MM.1S (cell line): ENCODE measurements at regions not wholly inside any gene's neighbourhood (a gene's known extent, or its start where the extent isn't known, plus 50 kb on each side); places are given as distances from the start of the nearest gene placed in this dataset.

Source experiments
- DNase-seq: peaks from one replicate; pipeline ENCODE4 v3.0.0-alpha.2; 2015
- H2AFZ ChIP-seq: fragments of 300-600 bp; sonication (generic); 2 replicates; pipeline ENCODE4 v1.6.0; 2016; ENCODE audit warnings: antibody characterized with exemption, low read length
- H3F3A ChIP-seq: fragments of 300-600 bp; sonication (generic); 2 replicates; pipeline ENCODE4 v1.6.1; 2016; ENCODE audit warnings: mild to moderate bottlenecking, antibody characterized with exemption, low read length, moderate library complexity, mixed read lengths; ENCODE audit not compliant: insufficient read depth
- H3K27ac ChIP-seq: fragments of 300-600 bp; sonication (generic); 2 replicates; pipeline ENCODE4 v1.5.1; 2016; ENCODE audit warnings: mild to moderate bottlenecking, low read length
- H3K27me3 ChIP-seq: fragments of 300-600 bp; sonication (generic); replicated peaks from 2 replicates; pipeline ENCODE4 v1.6.0; 2016; ENCODE audit warnings: low read length; ENCODE audit not compliant: insufficient read depth
- H3K36me3 ChIP-seq: fragments of 300-600 bp; sonication (generic); replicated peaks from 2 replicates; pipeline ENCODE4 v1.6.1; 2016; ENCODE audit warnings: mild to moderate bottlenecking, low read length, mixed read lengths; ENCODE audit not compliant: insufficient read depth
- H3K4me1 ChIP-seq: fragments of 300-600 bp; sonication (generic); 2 replicates; pipeline ENCODE4 v1.6.1; 2016; ENCODE audit warnings: low read length, mixed read lengths
- H3K4me2 ChIP-seq: fragments of 300-600 bp; sonication (generic); 2 replicates; pipeline ENCODE4 v1.6.0; 2016; ENCODE audit warnings: low read depth, low read length
- H3K4me3 ChIP-seq: fragments of 300-600 bp; sonication (generic); 2 replicates; pipeline ENCODE4 v1.5.1; 2016; ENCODE audit warnings: low read length, mixed read lengths
- H3K79me2 ChIP-seq: fragments of 300-600 bp; sonication (generic); 2 replicates; pipeline ENCODE4 v1.6.1; 2016; ENCODE audit warnings: mixed run types, low read length, mixed read lengths
- H3K9ac ChIP-seq: fragments of 300-600 bp; sonication (generic); 2 replicates; pipeline ENCODE4 v1.6.1; 2016; ENCODE audit warnings: low read length, mixed read lengths
- H3K9me2 ChIP-seq: fragments of 300-600 bp; sonication (generic); replicated peaks from 2 replicates; pipeline ENCODE4 v1.6.1; 2016; ENCODE audit warnings: mild to moderate bottlenecking, low read length, mixed read lengths; ENCODE audit not compliant: insufficient read depth
- H3K9me3 ChIP-seq: fragments of 300-600 bp; sonication (generic); replicated peaks from 2 replicates; pipeline ENCODE4 v1.6.1; 2016; ENCODE audit warnings: mild to moderate bottlenecking, low read length, mixed read lengths; ENCODE audit not compliant: insufficient read depth
- H4K20me1 ChIP-seq: fragments of 300-600 bp; sonication (generic); 2 replicates; pipeline ENCODE4 v1.6.1; 2016; ENCODE audit warnings: mild to moderate bottlenecking, low read length, moderate library complexity, mixed read lengths; ENCODE audit not compliant: insufficient read depth
- EZH2 ChIP-seq: fragments of 300-600 bp; sonication (generic); optimal IDR thresholded peaks from 2 replicates; pipeline ENCODE3; 2017; ENCODE audit warnings: low read depth, mild to moderate bottlenecking, antibody characterized with exemption, low read length, mixed read lengths
- EZH2phosphoT487 ChIP-seq: fragments of 300-600 bp; sonication (generic); IDR thresholded peaks from 2 replicates; pipeline ENCODE4 v1.6.1; 2018; ENCODE audit warnings: antibody characterized with exemption, low read length
- TF ChIP-seq, protein P1 (sequence below): fragments of 300-600 bp; sonication (generic); IDR thresholded peaks from 2 replicates; pipeline ENCODE4 v1.5.1; 2016; ENCODE audit warnings: antibody characterized with exemption, low read length, mixed read lengths

GRCh38 chr3:43855674-43856299 is 165.0 kb downstream of the ABHD5 start:
- Histone ChIP-seq H3K4me2 (no peak overlapping the region), H3K27ac (no peak overlapping the region)
- TF ChIP-seq, protein P1, sequence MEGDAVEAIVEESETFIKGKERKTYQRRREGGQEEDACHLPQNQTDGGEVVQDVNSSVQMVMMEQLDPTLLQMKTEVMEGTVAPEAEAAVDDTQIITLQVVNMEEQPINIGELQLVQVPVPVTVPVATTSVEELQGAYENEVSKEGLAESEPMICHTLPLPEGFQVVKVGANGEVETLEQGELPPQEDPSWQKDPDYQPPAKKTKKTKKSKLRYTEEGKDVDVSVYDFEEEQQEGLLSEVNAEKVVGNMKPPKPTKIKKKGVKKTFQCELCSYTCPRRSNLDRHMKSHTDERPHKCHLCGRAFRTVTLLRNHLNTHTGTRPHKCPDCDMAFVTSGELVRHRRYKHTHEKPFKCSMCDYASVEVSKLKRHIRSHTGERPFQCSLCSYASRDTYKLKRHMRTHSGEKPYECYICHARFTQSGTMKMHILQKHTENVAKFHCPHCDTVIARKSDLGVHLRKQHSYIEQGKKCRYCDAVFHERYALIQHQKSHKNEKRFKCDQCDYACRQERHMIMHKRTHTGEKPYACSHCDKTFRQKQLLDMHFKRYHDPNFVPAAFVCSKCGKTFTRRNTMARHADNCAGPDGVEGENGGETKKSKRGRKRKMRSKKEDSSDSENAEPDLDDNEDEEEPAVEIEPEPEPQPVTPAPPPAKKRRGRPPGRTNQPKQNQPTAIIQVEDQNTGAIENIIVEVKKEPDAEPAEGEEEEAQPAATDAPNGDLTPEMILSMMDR = peak; percentile 79
- TF ChIP-seq EZH2 = no peak
- TF ChIP-seq EZH2phosphoT487 = no peak

GRCh38 chr3:43856351-43856750 is 165.6 kb downstream of the ABHD5 start:
- DNase-seq = no peak
- Histone ChIP-seq H3K79me2 (no peaks in the 10 kb centered on the region), H3K9me2 (no peaks in the 10 kb centered on the region), H2AFZ (no peak overlapping the region), H3K27ac (no peak overlapping the region), H4K20me1 (no peaks in the 10 kb centered on the region), H3K36me3 (no peaks in the 10 kb centered on the region), H3K9ac (no peak overlapping the region), H3F3A (no peaks in the 10 kb centered on the region), H3K27me3 (no peaks in the 10 kb centered on the region), H3K4me2 (no peak overlapping the region), H3K9me3 (no peaks in the 10 kb centered on the region), H3K4me1 (no peaks in the 10 kb centered on the region), H3K4me3 (no peak overlapping the region)
- TF ChIP-seq EZH2 (no peak), EZH2phosphoT487 (no peak)
- TF ChIP-seq, protein P1 = no peak

More at GRCh38 chr3:43855674-43856299, 165.0 kb downstream of the ABHD5 start:
- H3K4me1 ChIP-seq = no peaks in the 10 kb centered on the region
- H3F3A ChIP-seq = no peaks in the 10 kb centered on the region
- H3K4me3 ChIP-seq = no peak overlapping the region
- no peak overlapping the region for H2AFZ ChIP-seq
- no peaks in the 10 kb centered on the region for H3K27me3 ChIP-seq
- H4K20me1 ChIP-seq = no peaks in the 10 kb centered on the region
- DNase-seq = peak; percentile 55
- no peak overlapping the region for H3K9ac ChIP-seq
- H3K9me2 ChIP-seq = no peaks in the 10 kb centered on the region
- H3K79me2 ChIP-seq = no peaks in the 10 kb centered on the region
- no peaks in the 10 kb centered on the region for H3K36me3 ChIP-seq
- H3K9me3 ChIP-seq = no peaks in the 10 kb centered on the region

DNA sequence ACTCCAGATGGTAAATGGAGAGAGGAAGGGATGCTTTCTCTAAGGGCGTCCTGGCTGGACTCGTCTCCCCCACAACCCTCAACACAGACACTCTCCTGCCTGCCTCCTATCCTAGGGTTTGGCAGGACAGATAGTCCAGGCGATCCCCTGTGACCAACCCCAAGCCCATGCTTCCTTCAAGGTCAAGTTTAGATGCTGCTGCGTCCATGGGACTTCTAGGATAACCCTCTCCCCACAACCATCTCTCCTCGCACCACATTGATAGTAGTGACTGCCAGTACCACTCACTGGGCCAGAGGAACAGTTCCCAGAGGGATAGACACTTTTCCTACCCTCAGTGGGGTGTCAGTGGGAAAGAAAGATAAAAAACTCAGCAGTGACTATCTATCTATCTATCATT is 166.0 kb downstream of the ABHD5 start:
- H3K27me3 ChIP-seq = no peaks in the 10 kb centered on the region
- H3K9ac ChIP-seq = no peak overlapping the region
- DNase-seq = no peak
- H3K4me3 ChIP-seq = no peak overlapping the region
- no peak overlapping the region for H3K4me2 ChIP-seq
- no peaks in the 10 kb centered on the region for H3K36me3 ChIP-seq
- H3K9me2 ChIP-seq = no peaks in the 10 kb centered on the region
- no peaks in the 10 kb centered on the region for H4K20me1 ChIP-seq
- H3K27ac ChIP-seq = no peak overlapping the region
- no peak for TF ChIP-seq EZH2
- TF ChIP-seq EZH2phosphoT487 = no peak
- TF ChIP-seq, protein P1 = no peak
- H3K4me1 ChIP-seq = no peaks in the 10 kb centered on the region
- no peak overlapping the region for H2AFZ ChIP-seq
- H3F3A ChIP-seq = no peaks in the 10 kb centered on the region
- no peaks in the 10 kb centered on the region for H3K79me2 ChIP-seq
- no peaks in the 10 kb centered on the region for H3K9me3 ChIP-seq
